Stimulated activated CD8-positive, alpha-beta memory T cell treated with anti-CD3 and anti-CD28 coated beads, Interleukin-12 subunit alpha, Interleukin-12 subunit beta, amount 100 ng/mL, for 1 hour (primary cell): ENCODE measurements at regions not wholly inside any gene's neighbourhood (a gene's known extent, or its start where the extent isn't known, plus 50 kb on each side); places are given as distances from the start of the nearest gene placed in this dataset.
"Not testable (repeated sequence)": the region's sequence is repeated elsewhere in the genome, so short reads cannot be mapped to it uniquely, and the experiment has no call there.

Experiments
- DNase-seq: peaks from one replicate; pipeline ENCODE4 v3.0.0-alpha.2; 2020; ENCODE audit warnings: low read depth

GRCh38 chr15:26260517-26261133 lies 397.5 kb upstream of the ATP10A start:
- DNase-seq = no peak

- no peak for DNase-seq
Observed at GRCh38 chr15:26259581-26259980, 396.5 kb upstream of the ATP10A start.

DNA sequence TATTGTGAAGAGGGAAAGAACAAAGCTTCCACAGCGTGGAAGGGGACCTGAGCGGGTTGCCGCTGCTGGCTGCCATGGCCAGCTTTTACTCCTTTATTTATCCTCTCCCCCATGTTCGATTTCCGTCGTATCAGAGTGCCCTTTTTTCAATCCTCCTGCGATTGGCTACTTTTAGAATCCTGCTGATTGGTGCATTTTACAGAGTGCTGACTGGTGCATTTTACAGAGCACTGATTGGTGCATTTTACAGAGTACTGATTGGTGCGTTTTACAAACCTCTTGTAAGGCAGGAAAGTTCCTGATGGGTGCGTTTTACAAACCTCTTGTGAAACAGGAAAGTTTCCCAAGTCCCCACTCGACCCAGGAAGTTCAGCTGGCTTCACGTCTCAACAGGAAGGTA lies 381.7 kb upstream of the ATP10A start:
- not testable (repeated sequence) for DNase-seq

DNA sequence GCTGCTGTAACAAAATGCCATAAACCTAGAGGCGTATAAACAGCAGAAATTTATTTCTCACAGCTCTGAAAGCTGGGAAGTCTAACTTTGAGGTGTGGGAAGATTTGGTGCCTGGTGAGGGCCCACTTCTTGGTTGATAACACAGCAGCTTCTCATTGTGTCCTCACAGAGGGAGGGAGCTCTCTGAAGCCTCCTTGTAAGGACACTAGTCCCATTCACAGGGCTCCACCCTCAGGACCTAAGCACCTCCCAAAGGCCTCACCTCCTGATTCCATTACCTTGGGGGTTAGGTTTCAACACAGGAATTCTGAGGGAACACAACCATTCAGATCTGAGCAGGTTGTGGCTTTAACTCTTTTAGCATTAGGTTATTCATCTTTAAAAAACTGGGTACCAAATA lies 380.3 kb upstream of the ATP10A start:
- no peak for DNase-seq

DNA sequence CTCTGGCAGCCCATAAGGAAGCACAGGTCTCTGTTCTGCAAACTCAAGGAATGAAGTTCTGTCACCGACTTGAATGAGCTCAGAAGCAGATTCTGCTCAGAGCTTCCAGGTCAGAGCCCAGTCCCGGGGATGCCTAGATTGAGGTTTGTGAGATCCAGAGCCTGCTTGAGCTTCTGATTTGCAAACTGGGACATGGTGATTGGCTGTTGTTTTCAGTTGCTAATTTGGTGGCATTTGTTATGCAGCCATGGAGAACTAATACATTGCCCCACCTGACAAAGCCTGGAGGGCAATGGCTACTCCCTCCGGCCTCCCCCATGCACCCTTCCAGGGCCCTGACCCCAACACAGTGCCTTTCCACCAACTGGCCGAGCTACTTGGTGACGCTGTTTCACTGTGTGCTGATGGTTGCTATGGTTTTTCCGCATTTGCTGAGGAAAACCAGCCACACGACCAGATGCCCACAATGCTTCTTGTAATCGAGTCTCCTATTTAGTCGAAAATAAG lies 379.5 kb upstream of the ATP10A start:
- DNase-seq = no peak

GRCh38 chr15:26235864-26236263 lies 372.7 kb upstream of the ATP10A start:
- no peak for DNase-seq

DNA sequence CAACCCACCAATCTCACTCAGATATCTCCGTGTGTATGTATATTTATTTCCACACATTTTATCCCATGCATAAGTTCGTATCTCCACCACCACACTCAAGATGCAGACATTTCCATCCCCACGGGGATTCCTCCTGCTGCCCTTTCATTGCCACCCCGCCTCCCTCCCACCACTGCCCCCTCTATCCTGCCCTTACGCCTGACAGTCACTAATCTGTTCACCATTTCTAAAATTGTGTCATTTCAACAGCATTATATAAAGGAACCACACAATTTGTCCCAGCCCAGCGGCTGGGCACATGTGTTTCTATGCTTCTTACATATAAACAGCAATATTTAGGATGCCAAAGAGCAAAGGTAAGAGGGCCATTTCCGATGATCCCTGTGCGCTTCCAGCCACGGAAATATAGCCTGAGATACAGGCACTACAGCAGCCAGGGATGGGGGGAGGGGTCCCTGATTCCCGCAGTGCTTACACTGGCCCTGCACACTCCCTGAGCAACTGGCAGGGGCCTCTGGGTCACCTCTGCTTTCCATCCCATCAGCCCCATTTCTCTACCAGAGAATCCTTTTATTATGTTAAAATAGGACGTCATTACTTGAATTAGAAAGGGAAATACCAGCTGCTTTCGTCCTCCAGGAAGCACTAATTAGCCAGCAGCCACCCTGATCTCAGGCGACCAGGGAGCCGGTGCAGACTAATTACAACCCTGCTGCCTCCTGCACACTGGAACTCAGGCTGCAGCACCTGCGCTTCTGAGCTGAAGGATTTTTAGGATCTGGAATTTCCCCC lies 372.0 kb upstream of the ATP10A start:
- no peak for DNase-seq

DNA sequence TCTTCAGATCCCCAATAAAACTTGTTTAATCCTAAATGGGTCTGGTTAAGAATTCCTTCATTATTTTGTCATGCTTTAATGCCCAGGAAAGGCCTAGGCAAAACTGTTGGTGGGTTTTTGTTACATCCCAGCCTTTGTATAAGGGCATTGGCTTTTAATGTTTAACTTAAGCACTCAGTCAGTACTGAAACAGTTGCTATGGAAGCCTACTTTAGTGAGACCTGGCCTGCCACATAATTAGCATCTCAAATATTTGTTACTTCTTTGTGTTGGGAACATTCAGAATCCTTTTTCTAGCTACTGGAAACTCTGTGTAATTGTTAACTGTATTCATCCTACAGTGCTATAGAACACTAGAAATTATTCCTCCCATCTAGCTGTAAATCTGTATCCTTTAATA lies 369.6 kb upstream of the ATP10A start:
- no peak for DNase-seq

GRCh38 chr15:26231096-26231495 lies 368.0 kb upstream of the ATP10A start:
- DNase-seq = no peak

- no peak for DNase-seq
Observed at GRCh38 chr15:26224266-26224665, 361.1 kb upstream of the ATP10A start.

GRCh38 chr15:26223720-26224119 lies 360.6 kb upstream of the ATP10A start:
- DNase-seq = no peak

- no peak for DNase-seq
Observed at GRCh38 chr15:26222781-26223180, 359.7 kb upstream of the ATP10A start.

GRCh38 chr15:26217043-26217442 lies 353.9 kb upstream of the ATP10A start:
- not testable (repeated sequence) for DNase-seq

DNA sequence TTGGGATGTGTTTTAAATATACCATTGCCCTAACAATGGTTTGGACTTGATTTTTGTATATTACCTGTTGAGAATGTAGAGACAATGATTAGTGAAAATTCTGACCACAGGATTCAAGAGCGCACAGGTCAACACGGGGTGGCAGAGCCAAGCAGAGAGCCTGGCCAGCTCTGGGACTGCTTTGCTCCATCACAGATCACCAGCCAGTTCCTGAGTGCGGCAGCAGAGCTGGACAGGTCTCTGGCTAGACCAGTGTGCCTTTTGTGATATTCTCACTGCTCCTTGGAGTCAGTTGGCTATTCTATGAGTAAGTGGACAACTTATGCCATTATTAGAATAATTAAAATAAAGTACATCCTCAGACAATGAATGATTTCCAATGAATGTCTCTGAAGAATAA lies 351.2 kb upstream of the ATP10A start:
- no peak for DNase-seq

DNA sequence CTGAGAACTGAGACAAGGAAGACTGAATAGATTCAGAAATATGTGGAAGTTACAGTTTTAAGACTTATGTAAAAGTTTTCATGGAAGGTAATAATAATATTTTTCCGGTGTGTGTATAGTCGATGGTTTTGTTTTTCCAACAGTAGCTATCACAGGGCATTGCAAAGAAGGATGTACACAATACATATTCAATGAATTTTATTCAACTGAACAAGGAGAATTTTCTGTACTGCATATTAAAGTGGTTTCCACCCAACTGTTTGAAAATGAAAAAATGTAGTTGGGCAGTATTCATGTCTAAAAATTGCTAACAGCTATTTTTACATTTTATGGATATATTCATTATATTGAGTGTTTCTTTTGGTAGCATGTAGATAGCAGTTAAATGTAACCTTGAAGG lies 350.3 kb upstream of the ATP10A start:
- no peak for DNase-seq

DNA sequence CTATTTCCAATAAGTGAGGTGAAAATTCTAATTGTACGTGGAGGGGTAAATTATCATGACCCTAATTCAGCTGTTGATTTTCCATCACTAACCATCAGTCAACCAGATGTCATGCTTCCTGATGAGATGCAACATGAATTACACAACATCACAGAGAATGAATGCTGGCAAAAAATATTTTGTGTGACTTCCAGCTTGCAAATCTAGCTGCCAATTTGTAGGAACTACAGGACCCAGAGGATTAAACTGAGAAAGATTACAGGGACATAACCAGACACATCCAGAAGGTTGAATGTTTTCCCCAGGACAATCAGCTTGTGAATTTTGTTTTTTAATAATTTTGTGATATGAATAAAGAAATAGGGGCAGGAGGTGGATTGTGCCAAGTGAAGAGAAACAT lies 349.0 kb upstream of the ATP10A start:
- no peak for DNase-seq

GRCh38 chr15:26210980-26211379 lies 347.9 kb upstream of the ATP10A start:
- DNase-seq = no peak

DNA sequence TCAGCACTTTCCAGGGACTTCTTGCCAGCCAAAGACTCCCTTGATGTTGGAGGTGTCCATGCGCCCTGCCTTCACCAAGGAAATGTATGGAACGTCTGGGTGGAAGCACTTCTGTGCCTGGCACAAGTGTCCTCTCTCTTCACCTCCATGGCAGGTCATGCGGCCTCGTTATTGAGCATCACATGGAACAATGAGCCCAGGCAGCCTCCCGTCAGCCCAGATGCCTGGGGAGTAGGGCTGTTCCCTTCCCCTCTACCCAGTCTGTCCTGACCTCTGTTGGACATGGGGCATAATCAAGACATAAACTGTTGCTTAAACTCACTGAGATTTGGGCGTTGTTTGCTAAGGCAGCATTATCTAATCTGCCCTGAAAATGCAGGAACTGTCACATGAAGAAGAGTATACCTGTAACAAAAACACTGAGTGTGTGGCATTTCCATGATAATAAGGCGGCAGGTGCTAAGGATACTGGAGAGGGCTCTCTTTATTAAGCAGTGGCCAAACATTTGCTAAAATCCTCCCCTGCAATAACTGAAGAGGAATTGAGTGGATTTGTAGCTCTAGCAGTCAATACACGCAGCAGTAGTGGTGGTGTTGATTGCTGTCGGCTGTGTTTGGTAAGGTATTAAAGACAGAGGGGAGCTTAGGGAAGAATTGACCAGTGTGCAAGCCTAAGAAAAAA lies 338.2 kb upstream of the ATP10A start:
- DNase-seq = no peak

DNA sequence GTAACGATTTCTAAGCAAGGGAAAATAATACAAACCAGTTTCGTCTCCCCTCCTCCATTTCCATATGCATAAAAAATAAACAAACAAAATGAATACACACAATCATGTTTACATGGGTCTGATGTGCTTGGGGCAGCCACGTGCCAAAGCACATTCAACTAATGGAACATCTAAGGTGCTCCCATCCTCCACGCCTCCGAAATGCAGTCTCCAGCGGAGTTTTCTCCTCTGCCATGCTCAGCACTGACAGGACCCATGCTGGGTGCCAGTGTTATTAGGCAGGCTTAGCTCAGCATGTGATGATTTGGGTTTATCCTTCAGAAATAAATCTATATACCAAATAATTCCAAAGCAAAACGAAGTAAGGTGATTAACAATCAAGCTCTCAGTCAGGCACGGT lies 337.3 kb upstream of the ATP10A start:
- no peak for DNase-seq

DNA sequence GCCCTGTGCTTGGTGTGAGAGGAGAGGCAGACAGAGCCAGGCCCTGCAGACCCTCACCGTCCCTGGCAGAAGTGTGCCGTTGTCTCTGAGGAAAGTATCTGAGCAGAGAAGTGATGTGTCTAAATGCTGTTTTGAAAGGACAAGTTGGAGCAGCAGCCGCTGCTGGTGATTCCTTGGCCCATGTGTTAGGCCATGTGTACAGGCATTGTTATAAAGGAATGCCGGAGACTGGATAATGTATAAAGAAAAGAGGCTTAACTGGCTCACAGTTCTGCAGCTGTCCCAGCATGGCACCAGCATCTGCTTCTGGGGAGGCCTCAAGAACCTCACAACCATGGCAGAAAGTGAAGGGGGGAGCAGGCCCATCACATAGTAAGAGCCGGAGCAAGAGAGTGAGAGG lies 334.6 kb upstream of the ATP10A start:
- no peak for DNase-seq

- DNase-seq = no peak
Observed at GRCh38 chr15:26197060-26197459, 333.9 kb upstream of the ATP10A start.

- no peak for DNase-seq
Observed at GRCh38 chr15:26191193-26191592, 328.1 kb upstream of the ATP10A start.

DNA sequence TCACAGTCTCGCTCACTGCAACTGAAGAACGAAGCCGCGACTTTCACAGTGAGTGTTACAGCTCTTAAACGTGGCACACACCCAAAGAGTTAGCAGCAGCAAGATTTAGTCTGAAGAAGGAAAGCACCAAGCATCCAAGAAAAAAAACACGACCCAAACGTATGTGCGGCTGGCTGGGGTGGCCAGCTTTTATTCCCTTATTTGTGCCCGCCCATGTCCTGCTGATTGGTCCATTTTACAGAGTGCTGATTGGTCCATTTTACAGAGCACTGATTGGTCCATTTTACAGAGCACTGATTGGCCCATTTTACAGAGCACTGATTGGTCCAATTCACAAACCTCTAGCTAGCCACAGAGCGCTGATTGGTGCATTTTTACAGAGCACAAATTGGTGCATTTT lies 323.0 kb upstream of the ATP10A start:
- DNase-seq = not testable (repeated sequence)
